ENCODE measurements at regions not wholly inside any gene's neighbourhood (a gene's known extent, or its start where the extent isn't known, plus 50 kb on each side); places are given as distances from the start of the nearest gene placed in this dataset.

GRCh38 chr21:15370462-15370975, 305.7 kb upstream of the NRIP1 start:
- no peak for DNase-seq (ENCODE audit: low spot score)

GRCh38 chr21:15373941-15374340, 309.1 kb upstream of the NRIP1 start:
- DNase-seq (ENCODE audit: low spot score): no peak

- no peak for DNase-seq (ENCODE audit: low spot score)
Observed at GRCh38 chr21:15379776-15380175, 315.0 kb upstream of the NRIP1 start.

- DNase-seq (ENCODE audit: low spot score): no peak
Observed at GRCh38 chr21:15383588-15383987, 318.8 kb upstream of the NRIP1 start.

- no peak for DNase-seq (ENCODE audit: low spot score)
Observed at GRCh38 chr21:15390049-15390448, 325.2 kb upstream of the NRIP1 start.

GRCh38 chr21:15397258-15397657, 332.5 kb upstream of the NRIP1 start:
- no peak for DNase-seq (ENCODE audit: low spot score)

GRCh38 chr21:15400905-15401304, 328.9 kb upstream of the USP25 start:
- no peak for DNase-seq (ENCODE audit: low spot score)

GRCh38 chr21:15401331-15401730, 328.5 kb upstream of the USP25 start:
- no peak for DNase-seq (ENCODE audit: low spot score)

GRCh38 chr21:15405214-15405613, 324.6 kb upstream of the USP25 start:
- no peak for DNase-seq (ENCODE audit: low spot score)

- no peak for DNase-seq (ENCODE audit: low spot score)
Observed at GRCh38 chr21:15406791-15407190, 323.0 kb upstream of the USP25 start.

- no peak for DNase-seq (ENCODE audit: low spot score)
Observed at GRCh38 chr21:15407585-15407984, 322.2 kb upstream of the USP25 start.

GRCh38 chr21:15408089-15408488, 321.7 kb upstream of the USP25 start:
- DNase-seq (ENCODE audit: low spot score): no peak

- DNase-seq (ENCODE audit: low spot score): no peak
Observed at GRCh38 chr21:15409031-15409430, 320.8 kb upstream of the USP25 start.

GRCh38 chr21:15410853-15411252, 318.9 kb upstream of the USP25 start:
- DNase-seq (ENCODE audit: low spot score): no peak

- no peak for DNase-seq (ENCODE audit: low spot score)
Observed at GRCh38 chr21:15414057-15414456, 315.7 kb upstream of the USP25 start.

- DNase-seq (ENCODE audit: low spot score): no peak
Observed at GRCh38 chr21:15415541-15416261, 314.1 kb upstream of the USP25 start.

- DNase-seq (ENCODE audit: low spot score): no peak
Observed at GRCh38 chr21:15421441-15421881, 308.3 kb upstream of the USP25 start.

GRCh38 chr21:15421947-15422346, 307.8 kb upstream of the USP25 start:
- DNase-seq (ENCODE audit: low spot score): no peak

- DNase-seq (ENCODE audit: low spot score): no peak
Observed at GRCh38 chr21:15422783-15423182, 307.0 kb upstream of the USP25 start.

GRCh38 chr21:15423676-15424445, 305.9 kb upstream of the USP25 start:
- no peak for DNase-seq (ENCODE audit: low spot score)

GRCh38 chr21:15425049-15425448, 304.7 kb upstream of the USP25 start:
- DNase-seq (ENCODE audit: low spot score): no peak

GRCh38 chr21:15430023-15430422, 299.8 kb upstream of the USP25 start:
- no peak for DNase-seq (ENCODE audit: low spot score)

- DNase-seq (ENCODE audit: low spot score): no peak
Observed at GRCh38 chr21:15430577-15430976, 299.2 kb upstream of the USP25 start.
